ENCODE measurements at regions not wholly inside any gene's neighbourhood (a gene's known extent, or its start where the extent isn't known, plus 50 kb on each side); places are given as distances from the start of the nearest gene placed in this dataset.

DNA sequence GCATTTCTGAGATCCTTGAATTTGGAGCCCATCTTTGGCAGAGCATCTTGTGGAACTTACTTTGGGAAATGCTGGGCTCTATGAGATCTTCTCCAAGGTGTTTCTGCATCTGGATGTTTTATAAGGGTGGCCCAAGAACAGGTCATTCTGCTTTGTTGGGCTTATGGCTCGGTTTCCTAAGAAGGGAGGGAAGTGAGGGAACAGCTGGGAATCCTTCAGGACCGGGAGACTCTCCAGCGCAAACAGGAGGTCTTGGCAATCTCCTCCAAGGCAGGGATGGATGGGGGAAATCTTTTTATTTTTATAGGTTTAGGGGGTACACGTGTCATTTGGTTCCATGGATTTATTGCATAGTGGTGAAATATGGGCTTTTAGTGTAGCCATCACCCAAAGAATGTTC, 54.7 kb downstream of the IRX3 start:
- no peak for TF ChIP-seq GATA3 (IDR thresholded peaks at IDR 0.05; ENCODE audit: low read depth, low read length)
- no peak for TF ChIP-seq GATA2 (IDR thresholded peaks at IDR 0.05; ENCODE audit: low read depth, low read length)

DNA sequence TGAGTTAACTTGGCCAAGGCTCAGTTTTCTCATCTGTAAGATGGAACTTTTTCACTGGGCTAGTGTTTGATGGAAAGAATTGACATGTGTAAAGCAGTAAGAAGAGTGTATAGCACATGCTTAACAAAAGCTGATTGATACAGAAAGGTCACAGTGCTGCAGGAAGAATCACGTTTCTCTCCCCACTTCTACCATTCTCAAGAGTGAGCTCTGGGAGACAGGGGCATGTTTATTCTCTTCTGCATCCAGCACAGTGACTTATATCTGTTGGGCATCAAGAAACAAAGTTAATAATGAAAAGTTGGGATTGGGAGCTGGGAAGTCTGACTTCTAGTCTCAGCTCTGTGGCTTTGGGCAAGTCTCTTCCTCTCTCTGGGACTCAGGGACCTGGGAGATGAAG, 55.3 kb downstream of the IRX3 start:
- TF ChIP-seq GATA2 (IDR thresholded peaks at IDR 0.05; ENCODE audit: low read depth, low read length) (no peak), GATA3 (IDR thresholded peaks at IDR 0.05; ENCODE audit: low read depth, low read length) (no peak)

DNA sequence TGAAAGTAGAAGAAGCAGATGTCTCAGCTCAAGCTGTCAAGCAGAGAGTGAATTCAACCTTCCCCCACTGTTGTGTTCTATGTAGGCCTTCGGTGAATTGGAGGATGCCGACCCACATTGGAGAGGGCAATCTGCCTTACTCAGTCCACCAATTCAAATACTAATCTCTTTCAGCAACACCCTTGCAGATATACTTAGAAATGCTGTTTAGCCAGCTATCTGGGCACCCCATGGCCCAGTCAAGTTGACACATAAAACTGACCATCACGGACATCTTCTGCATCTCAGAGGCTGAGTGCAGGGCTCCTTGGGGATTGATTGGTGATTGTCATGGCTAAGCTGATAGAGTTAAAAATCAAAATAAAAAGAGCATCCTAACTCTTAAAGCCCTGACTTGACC, 58.3 kb downstream of the IRX3 start:
- TF ChIP-seq GATA2 (IDR thresholded peaks at IDR 0.05; ENCODE audit: low read depth, low read length), result no peak
- TF ChIP-seq GATA3 (IDR thresholded peaks at IDR 0.05; ENCODE audit: low read depth, low read length), result no peak

DNA sequence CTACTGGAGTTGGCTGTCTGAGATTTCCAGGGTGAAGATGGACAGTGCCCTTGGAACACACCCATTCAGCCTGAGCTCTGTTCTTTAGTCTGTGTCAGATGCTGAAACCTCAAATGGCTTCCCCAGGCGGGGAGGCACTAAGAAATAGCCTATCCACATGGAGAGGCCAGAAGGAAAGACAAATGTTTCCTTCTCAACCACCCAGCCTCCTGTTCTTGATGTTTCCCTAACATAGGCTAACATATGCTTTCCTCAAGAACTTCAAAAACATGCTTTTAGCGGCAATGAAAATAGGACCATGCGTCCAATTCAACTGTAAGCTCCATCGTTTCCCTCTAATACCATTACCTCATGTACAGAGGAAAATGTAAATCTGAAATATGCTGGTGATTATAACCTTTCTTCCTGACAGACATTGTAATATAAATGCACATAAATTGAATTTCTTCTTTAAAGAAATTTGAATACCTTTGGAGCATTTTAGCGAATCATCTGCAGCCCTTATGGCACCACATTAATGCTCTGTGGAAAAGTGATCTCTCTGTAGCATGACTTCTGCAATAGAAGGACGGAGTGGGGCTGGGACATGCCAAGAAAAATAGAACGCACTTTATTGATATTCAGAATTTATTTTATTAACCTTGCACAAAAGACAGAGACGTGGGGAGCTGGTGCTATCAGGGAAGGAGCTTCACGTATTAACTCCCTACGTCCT, 60.1 kb downstream of the IRX3 start:
- no peak for TF ChIP-seq GATA2 (IDR thresholded peaks at IDR 0.05; ENCODE audit: low read depth, low read length)
- no peak for TF ChIP-seq GATA3 (IDR thresholded peaks at IDR 0.05; ENCODE audit: low read depth, low read length)

DNA sequence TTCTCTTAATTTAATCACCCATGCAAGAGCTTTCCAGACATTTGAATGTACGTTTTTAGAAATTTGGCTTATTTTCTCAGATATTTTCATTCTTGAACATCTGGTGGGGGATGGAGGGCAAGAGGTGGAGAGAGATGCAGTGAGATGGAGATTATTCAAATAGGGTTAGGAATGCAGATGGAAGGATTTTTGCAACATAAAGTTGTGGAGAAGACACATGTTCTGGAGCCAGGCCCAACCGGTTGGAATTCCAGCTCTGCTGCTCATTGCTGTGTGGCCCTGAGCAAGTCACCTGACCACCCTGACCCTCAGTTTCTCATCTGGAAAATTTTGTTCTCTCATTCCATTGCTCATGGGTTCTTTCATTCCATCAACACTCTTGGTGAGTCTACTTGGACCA, 66.9 kb downstream of the IRX3 start:
- TF ChIP-seq GATA2 (IDR thresholded peaks at IDR 0.05; ENCODE audit: low read depth, low read length) (no peak), GATA3 (IDR thresholded peaks at IDR 0.05; ENCODE audit: low read depth, low read length) (no peak)

DNA sequence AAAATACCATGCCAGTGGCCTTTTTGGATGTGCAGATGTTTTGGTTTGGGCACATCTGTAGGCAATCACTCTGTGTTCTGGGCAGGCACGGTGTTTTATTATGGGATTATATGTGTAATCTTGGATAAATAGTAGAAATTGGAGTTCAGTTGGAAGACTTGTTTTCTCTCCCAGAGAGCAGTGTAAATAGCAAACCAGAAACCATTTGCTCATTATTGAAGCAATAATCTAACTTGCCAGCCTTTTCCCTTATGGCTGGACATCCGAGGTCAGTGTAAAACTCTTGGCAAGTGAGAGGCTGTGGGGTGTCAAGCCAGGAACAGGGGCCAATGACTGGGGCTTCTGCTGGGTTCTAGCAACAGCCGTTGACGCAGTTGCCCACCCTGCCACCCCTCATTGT, 69.9 kb downstream of the IRX3 start:
- TF ChIP-seq GATA3 (IDR thresholded peaks at IDR 0.05; ENCODE audit: low read depth, low read length), result no peak
- TF ChIP-seq GATA2 (IDR thresholded peaks at IDR 0.05; ENCODE audit: low read depth, low read length), result no peak

DNA sequence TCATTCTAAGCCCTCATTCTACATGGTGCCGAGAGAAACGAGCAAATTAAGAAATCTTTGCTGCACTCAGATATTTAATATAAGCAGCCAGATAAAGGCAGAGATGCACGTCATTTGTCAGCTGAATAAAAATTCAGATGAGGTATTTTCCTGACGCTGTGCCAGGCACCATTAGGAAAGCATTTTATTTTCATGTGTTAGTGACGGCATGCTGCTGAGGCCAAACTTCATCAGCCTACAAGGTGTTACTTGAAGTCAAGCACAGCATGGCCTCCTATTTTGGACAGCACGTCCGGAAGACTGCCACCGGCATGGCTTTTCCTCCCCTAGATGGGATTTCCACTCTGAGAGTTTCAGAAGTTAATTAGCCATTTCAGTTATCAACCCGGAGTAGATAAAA, 70.3 kb downstream of the IRX3 start:
- TF ChIP-seq GATA3 (IDR thresholded peaks at IDR 0.05; ENCODE audit: low read depth, low read length) (no peak), GATA2 (IDR thresholded peaks at IDR 0.05; ENCODE audit: low read depth, low read length) (no peak)

- TF ChIP-seq GATA2 (IDR thresholded peaks at IDR 0.05; ENCODE audit: low read depth, low read length), result no peak
- no peak for TF ChIP-seq GATA3 (IDR thresholded peaks at IDR 0.05; ENCODE audit: low read depth, low read length)
Observed at GRCh38 chr16:54215471-54215870, 71.1 kb downstream of the IRX3 start.

GRCh38 chr16:54213322-54213721, 73.3 kb downstream of the IRX3 start:
- TF ChIP-seq GATA3 (IDR thresholded peaks at IDR 0.05; ENCODE audit: low read depth, low read length) (no peak), GATA2 (IDR thresholded peaks at IDR 0.05; ENCODE audit: low read depth, low read length) (no peak)

DNA sequence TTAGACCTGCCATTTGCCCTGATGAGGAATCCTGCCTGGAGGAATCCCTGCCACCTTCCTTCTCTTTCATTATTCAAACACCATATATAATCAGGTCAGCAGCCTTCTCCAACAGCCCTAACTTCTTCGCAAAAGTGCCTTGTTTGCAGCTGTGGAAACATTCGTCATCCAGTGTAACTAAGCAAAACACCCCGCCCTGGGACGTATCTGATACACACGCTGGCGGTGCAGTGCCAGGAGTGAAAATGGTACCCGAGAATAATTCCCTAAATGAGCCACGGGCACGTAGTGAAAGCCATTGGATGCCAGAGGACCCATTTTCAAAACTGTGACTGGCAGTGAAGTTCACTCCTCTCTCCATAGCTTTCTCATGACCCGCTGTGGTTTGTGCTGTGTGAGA, 73.7 kb downstream of the IRX3 start:
- TF ChIP-seq GATA2 (IDR thresholded peaks at IDR 0.05; ENCODE audit: low read depth, low read length), result no peak
- TF ChIP-seq GATA3 (IDR thresholded peaks at IDR 0.05; ENCODE audit: low read depth, low read length), result no peak

DNA sequence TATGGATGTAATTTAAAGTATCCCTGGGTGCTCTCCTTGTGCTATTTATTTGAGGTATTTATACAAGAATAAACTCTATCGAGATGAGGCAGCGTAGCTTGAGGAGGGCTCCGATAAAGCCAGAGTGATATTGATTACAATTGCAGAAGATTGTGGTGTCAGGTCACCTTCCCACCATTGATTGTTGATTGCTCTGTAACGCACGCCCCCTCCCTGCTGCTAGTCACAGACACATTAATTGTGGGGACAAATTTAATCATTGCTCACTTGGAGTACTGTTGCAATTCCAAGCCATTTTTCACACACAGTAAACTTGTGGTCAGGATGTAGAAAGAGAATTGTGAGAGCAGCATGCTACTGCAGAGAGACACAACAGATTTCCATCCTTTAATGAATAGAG, 75.4 kb downstream of the IRX3 start:
- TF ChIP-seq GATA3 (IDR thresholded peaks at IDR 0.05; ENCODE audit: low read depth, low read length) (no peak), GATA2 (IDR thresholded peaks at IDR 0.05; ENCODE audit: low read depth, low read length) (no peak)

DNA sequence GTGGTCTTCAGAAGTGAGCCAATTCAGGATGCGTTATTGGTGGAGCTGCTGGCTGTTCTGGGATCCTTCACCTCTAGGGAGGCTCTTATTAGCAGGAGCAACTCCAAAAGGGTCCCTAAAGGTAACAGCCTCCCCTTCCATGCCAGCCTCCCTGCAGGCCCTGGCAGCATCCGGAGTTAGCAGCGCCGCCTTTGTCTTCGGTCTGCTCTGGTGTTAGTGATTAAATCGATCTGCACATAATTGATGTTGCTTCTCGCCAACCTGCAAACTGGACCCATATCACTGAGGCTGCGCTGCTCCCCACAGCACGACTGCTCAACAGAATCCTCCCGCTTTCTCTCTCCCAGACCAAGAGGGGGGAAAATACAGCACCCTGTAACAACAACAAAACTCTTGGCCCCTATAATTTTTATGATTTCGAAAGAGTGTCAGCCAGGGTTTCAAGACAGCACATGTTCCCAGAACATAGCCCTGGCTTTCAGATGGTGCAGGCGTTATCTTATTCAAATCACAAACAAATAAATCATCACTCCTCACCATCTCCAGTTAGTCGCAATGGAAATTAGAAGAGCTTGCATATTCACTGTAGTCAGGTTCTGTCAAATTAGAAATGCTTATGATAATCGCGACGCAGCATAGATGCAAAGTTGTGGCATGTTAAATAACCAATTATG, 76.0 kb downstream of the IRX3 start:
- TF ChIP-seq GATA3 (IDR thresholded peaks at IDR 0.05; ENCODE audit: low read depth, low read length) (no peak), GATA2 (IDR thresholded peaks at IDR 0.05; ENCODE audit: low read depth, low read length) (peak; percentile 65)

- no peak for TF ChIP-seq GATA2 (IDR thresholded peaks at IDR 0.05; ENCODE audit: low read depth, low read length)
- TF ChIP-seq GATA3 (IDR thresholded peaks at IDR 0.05; ENCODE audit: low read depth, low read length), result no peak
Observed at GRCh38 chr16:54208237-54208636, 78.3 kb downstream of the IRX3 start.

GRCh38 chr16:54207837-54208236, 78.8 kb downstream of the IRX3 start:
- no peak for TF ChIP-seq GATA3 (IDR thresholded peaks at IDR 0.05; ENCODE audit: low read depth, low read length)
- no peak for TF ChIP-seq GATA2 (IDR thresholded peaks at IDR 0.05; ENCODE audit: low read depth, low read length)

DNA sequence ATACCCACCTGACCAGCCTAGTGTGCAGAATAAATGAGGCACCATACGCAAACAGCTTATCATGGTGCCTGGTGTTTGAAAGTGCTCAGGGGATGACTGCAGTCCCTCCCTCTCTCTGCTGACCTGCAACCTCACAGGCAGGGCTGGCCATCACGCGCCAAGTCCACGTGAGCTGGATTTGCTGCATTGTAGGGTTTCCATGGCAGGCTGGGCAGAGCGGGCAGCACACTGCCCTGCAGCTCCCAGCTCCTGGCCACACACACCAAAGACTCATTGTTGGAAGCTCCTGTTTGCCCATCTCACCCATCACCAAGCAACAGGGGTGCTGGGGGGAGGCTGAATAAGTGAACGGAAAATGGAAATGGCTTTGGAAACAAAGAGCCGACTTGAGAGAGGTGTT, 81.8 kb downstream of the IRX3 start:
- TF ChIP-seq GATA3 (IDR thresholded peaks at IDR 0.05; ENCODE audit: low read depth, low read length), result no peak
- TF ChIP-seq GATA2 (IDR thresholded peaks at IDR 0.05; ENCODE audit: low read depth, low read length), result no peak

Measured in SH-SY5Y (cell line).